IMR-90 (cell line): ENCODE measurements at regions not wholly inside any gene's neighbourhood (a gene's known extent, or its start where the extent isn't known, plus 50 kb on each side); places are given as distances from the start of the nearest gene placed in this dataset.

Source experiments
- ATAC-seq: fragments of 200-7000 bp; cut with Tn5 transposase; 2 replicates; pipeline ENCODE4 v1.9.1; 2020; ENCODE audit warnings: low read depth, mild to moderate bottlenecking, moderate library complexity
- BruUV-seq: library from RNA; stranded (reverse); fragments of 400-500 nt; replicated peaks from 2 replicates; lab custom pipeline; 2021; lab: Mats Ljungman, UMichigan
- CTCF ChIA-PET: fragments of 300-600 bp; formaldehyde crosslinking; extraction: SDS; loops from one replicate; lab custom pipeline; 2021; ENCODE audit warnings: antibody characterized with exemption; lab: Yijun Ruan, JAX
- POLR2A ChIA-PET: fragments of 300-600 bp; sonication (Branson Sonifier 250); formaldehyde crosslinking; loops from one replicate; lab custom pipeline; 2022; ENCODE audit warnings: antibody characterized with exemption; ENCODE audit not compliant: unreplicated experiment; lab: Charles Lee
- DNase-seq: peaks from one replicate; pipeline ENCODE4 v3.0.0; 2013
- H2AFZ ChIP-seq: replicated peaks from 2 replicates; pipeline ENCODE3; 2013; ENCODE audit warnings: low read length, mild to moderate bottlenecking; ENCODE audit not compliant: poor library complexity
- H2AK5ac ChIP-seq: 2 replicates; pipeline ENCODE4 v1.6.1; 2013; ENCODE audit warnings: low read depth, low read length, inconsistent platforms
- H2AK9ac ChIP-seq: replicated peaks from 2 replicates; pipeline ENCODE3; 2013; ENCODE audit warnings: mild to moderate bottlenecking, low read depth, low read length, moderate library complexity; ENCODE audit not compliant: poor library complexity
- H2BK120ac ChIP-seq: 2 replicates; pipeline ENCODE4 v1.6.1; 2013; ENCODE audit warnings: low read depth, low read length, inconsistent platforms
- H2BK15ac ChIP-seq: 3 replicates; pipeline ENCODE4 v1.6.1; 2013; ENCODE audit warnings: low read depth, low read length, inconsistent platforms
- H2BK20ac ChIP-seq: 2 replicates; pipeline ENCODE4 v1.6.1; 2013; ENCODE audit warnings: low read depth, mild to moderate bottlenecking, inconsistent platforms, low read length, moderate library complexity
- H2BK5ac ChIP-seq: 2 replicates; pipeline ENCODE4 v1.6.1; 2013; ENCODE audit warnings: mild to moderate bottlenecking, low read depth, low read length, inconsistent platforms; ENCODE audit not compliant: poor library complexity, severe bottlenecking
- H3K14ac ChIP-seq: replicated peaks from 2 replicates; pipeline ENCODE4 v1.6.1; 2013; ENCODE audit warnings: low read depth, low read length, inconsistent platforms
- H3K18ac ChIP-seq: 2 replicates; pipeline ENCODE4 v1.6.1; 2013; ENCODE audit warnings: low read depth, low read length, control low read depth
- H3K23ac ChIP-seq: 2 replicates; pipeline ENCODE4 v1.6.1; 2013; ENCODE audit warnings: low read depth, low read length, inconsistent platforms
- H3K27ac ChIP-seq: 2 replicates; pipeline ENCODE4 v1.5.1; 2013; ENCODE audit warnings: mild to moderate bottlenecking, control low read depth, low read length; ENCODE audit not compliant: insufficient read depth
- H3K27me3 ChIP-seq: 2 replicates; pipeline ENCODE4 v1.6.1; 2013; ENCODE audit warnings: low read length; ENCODE audit not compliant: control insufficient read depth, insufficient read depth
- H3K36me3 ChIP-seq: 2 replicates; pipeline ENCODE4 v1.6.1; 2013; ENCODE audit warnings: low read length, mixed read lengths; ENCODE audit not compliant: control insufficient read depth, insufficient read depth
- H3K4ac ChIP-seq: 2 replicates; pipeline ENCODE4 v1.6.1; 2013; ENCODE audit warnings: low read depth, low read length, inconsistent platforms
- H3K4me1 ChIP-seq: 2 replicates; pipeline ENCODE4 v1.6.1; 2013; ENCODE audit warnings: low read length, mixed read lengths; ENCODE audit not compliant: control insufficient read depth, insufficient read depth
- H3K4me2 ChIP-seq: 2 replicates; pipeline ENCODE4 v1.6.1; 2013; ENCODE audit warnings: low read depth, mild to moderate bottlenecking, control low read depth, low read length, moderate library complexity
- H3K4me3 ChIP-seq: 2 replicates; pipeline ENCODE4 v1.5.1; 2013; ENCODE audit warnings: low read depth, mild to moderate bottlenecking, control low read depth, low read length, moderate library complexity; ENCODE audit not compliant: insufficient read depth
- H3K56ac ChIP-seq: 2 replicates; pipeline ENCODE4 v1.6.1; 2013; ENCODE audit warnings: low read length, inconsistent platforms; ENCODE audit not compliant: insufficient read depth; ENCODE audit errors: extremely low read depth
- H3K79me1 ChIP-seq, 2 experiments: 2 replicates each; pipeline ENCODE4 v1.6.1; 2013; ENCODE audit warnings: low read length in 2 of 2, inconsistent platforms in 1 of 2, low read depth in 1 of 2
- H3K9ac ChIP-seq: 2 replicates; pipeline ENCODE4 v1.6.1; 2013; ENCODE audit warnings: low read depth, low read length, control low read depth
- H3K9me1 ChIP-seq: 2 replicates; pipeline ENCODE4 v1.6.1; 2013; ENCODE audit warnings: low read length, inconsistent platforms; ENCODE audit not compliant: insufficient read depth
- H3K9me3 ChIP-seq: 2 replicates; pipeline ENCODE4 v1.6.1; 2013; ENCODE audit warnings: low read length; ENCODE audit not compliant: control insufficient read depth, insufficient read depth
- H4K20me1 ChIP-seq: 2 replicates; pipeline ENCODE4 v1.6.1; 2013; ENCODE audit warnings: low read length, inconsistent platforms; ENCODE audit not compliant: insufficient read depth
- H4K5ac ChIP-seq: 2 replicates; pipeline ENCODE4 v1.6.1; 2013; ENCODE audit warnings: mild to moderate bottlenecking, low read depth, low read length, control low read depth
- H4K8ac ChIP-seq, 2 experiments: 2 replicates each; pipeline ENCODE4 v1.6.1; 2013; ENCODE audit warnings: low read depth in 2 of 2, low read length in 2 of 2, control low read depth in 1 of 2, inconsistent platforms in 1 of 2
- H4K91ac ChIP-seq: 2 replicates; pipeline ENCODE4 v1.6.1; 2013; ENCODE audit warnings: low read depth, low read length, inconsistent platforms; ENCODE audit not compliant: insufficient read depth
- RFX5 ChIP-seq: IDR thresholded peaks from 2 replicates; pipeline ENCODE4 v1.8.0; 2012; ENCODE audit warnings: low read depth, mild to moderate bottlenecking, low read length, moderate library complexity
- SMC3 ChIP-seq: fragments of 150-350 bp; IDR thresholded peaks from 2 replicates; pipeline ENCODE4 v1.6.1; 2016; ENCODE audit warnings: low read depth, mild to moderate bottlenecking, antibody characterized with exemption, low read length, moderate library complexity
- WGBS, 2 experiments: methylation state at CpG; one replicate each; pipeline versions ENCODE4 v1.1.5 to v1.1.7; 2013; ENCODE audit warnings: missing lambda C conversion rate in 2 of 2; ENCODE audit not compliant: insufficient read length in 1 of 2; ENCODE audit errors: extremely low coverage in 2 of 2; 5-methylcytosine and 5-hydroxymethylcytosine counted together
- dilution Hi-C: fragments of 300-500 bp; cut with HindIII; formaldehyde crosslinking; loops from one replicate; pipeline ENCODE4 v1.14.3; 2018; ENCODE audit warnings: low sequenced_read_pairs; ENCODE audit not compliant: unreplicated experiment
- in situ Hi-C: fragments of 300-500 bp; cut with MboI; formaldehyde crosslinking; loops from 3 replicates; pipeline ENCODE4 v1.14.3; 2019; ENCODE audit warnings: low sequenced_read_pairs, inconsistent platforms, mixed read lengths
- intact Hi-C: fragments of 100-400 bp; cut with micrococcal nuclease; formaldehyde crosslinking; loops from 2 replicates; pipeline ENCODE4 v1.10.0; 2022

DNA sequence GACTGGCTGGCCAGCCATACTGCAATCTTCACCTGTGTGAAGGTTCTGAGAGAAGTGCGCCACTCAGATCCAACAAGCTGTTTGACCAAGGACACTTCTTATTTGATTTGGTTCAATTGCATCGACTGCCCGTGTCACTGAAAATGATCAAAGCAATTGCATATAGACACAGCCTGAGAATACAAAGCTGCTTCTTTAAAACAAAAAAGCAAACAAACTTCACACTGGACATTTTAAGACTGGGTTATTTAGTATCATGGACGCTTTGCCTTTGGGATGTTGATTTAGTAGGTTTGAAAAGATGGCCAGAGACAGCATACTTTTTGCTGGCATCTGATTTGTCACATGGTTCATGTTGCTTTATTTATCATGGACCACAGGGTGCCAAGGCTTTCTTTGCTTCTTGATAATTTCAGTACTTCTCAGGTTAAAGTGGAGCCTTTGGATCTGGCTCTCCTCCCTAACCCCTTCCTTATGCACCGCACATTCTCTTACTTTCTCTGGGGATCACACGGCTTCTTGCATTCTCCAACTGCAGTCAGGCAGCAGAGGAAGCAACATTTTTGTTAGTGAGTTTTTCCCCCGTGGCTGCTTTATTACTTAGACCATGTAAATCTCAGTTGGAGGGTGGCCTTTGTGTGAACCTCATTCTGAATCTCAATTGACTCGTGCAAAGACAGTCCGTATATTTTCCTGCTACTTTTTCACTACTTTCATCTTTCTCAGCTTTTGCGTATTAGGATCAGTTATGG, 151.0 kb downstream of the CD47 start:
- Histone ChIP-seq H2AFZ (no peak overlapping the region), H3K4me1 (no peaks in the 10 kb centered on the region), H2BK5ac (no peak overlapping the region), H4K8ac (no peak overlapping the region), H3K18ac (no peak overlapping the region), H2AK9ac (no peak overlapping the region), H3K4me2 (no peak overlapping the region), H3K27ac (no peak overlapping the region), H3K9me1 (no peaks in the 10 kb centered on the region), H3K4ac (no peak overlapping the region), H3K27me3 (peaks cover 2% of the 10 kb centered on the region), H2BK20ac (no peak overlapping the region), H4K91ac (no peak overlapping the region), H4K5ac (no peak overlapping the region), H2BK15ac (no peak overlapping the region), H3K4me3 (no peak overlapping the region), H3K9ac (no peak overlapping the region), H3K56ac (no peak overlapping the region), H4K20me1 (no peaks in the 10 kb centered on the region), H3K23ac (no peak overlapping the region), H2AK5ac (no peak overlapping the region), H3K36me3 (no peaks in the 10 kb centered on the region), H3K9me3 (no peaks in the 10 kb centered on the region), H3K79me1 (no peaks in the 10 kb centered on the region), H3K14ac (no peak overlapping the region), H2BK120ac (no peak overlapping the region)
- POLR2A ChIA-PET = no interaction called here
- CTCF ChIA-PET = no interaction called here
- ATAC-seq (no peak), DNase-seq (no peak)
- dilution Hi-C loops (no loop called here), in situ Hi-C loops (no loop called here), intact Hi-C loops (loop anchor here (2.0 kb wide), 1 partner anchor 611 kb away; no protein-coding TSS in a partner anchor)
- TF ChIP-seq RFX5 = no peak
- no peak for TF ChIP-seq SMC3
- BruUV-seq = no TSS peak
- WGBS, 2 experiments = 80% methylated on average over 1 of the region's 10 CpGs; no CpG with 5 or more reads in 1 of the 2 experiments
